DOHH2 (cell line): ENCODE measurements at regions not wholly inside any gene's neighbourhood (a gene's known extent, or its start where the extent isn't known, plus 50 kb on each side); places are given as distances from the start of the nearest gene placed in this dataset.

Experiments used
- EZH2phosphoT487 ChIP-seq: fragments of 200-600 bp; sonication (generic); IDR thresholded peaks from 2 replicates; pipeline ENCODE4 v1.6.1; 2017; ENCODE audit warnings: borderline replicate concordance, mild to moderate bottlenecking, antibody characterized with exemption, low read length, moderate library complexity, mixed read lengths
- TF ChIP-seq, protein P1 (sequence below): fragments of 200-600 bp; sonication (generic); IDR thresholded peaks from one replicate; pipeline ENCODE4 v1.5.1; 2014; ENCODE audit warnings: antibody characterized with exemption, mild to moderate bottlenecking, low read depth, low read length; ENCODE audit not compliant: poor library complexity, severe bottlenecking

DNA sequence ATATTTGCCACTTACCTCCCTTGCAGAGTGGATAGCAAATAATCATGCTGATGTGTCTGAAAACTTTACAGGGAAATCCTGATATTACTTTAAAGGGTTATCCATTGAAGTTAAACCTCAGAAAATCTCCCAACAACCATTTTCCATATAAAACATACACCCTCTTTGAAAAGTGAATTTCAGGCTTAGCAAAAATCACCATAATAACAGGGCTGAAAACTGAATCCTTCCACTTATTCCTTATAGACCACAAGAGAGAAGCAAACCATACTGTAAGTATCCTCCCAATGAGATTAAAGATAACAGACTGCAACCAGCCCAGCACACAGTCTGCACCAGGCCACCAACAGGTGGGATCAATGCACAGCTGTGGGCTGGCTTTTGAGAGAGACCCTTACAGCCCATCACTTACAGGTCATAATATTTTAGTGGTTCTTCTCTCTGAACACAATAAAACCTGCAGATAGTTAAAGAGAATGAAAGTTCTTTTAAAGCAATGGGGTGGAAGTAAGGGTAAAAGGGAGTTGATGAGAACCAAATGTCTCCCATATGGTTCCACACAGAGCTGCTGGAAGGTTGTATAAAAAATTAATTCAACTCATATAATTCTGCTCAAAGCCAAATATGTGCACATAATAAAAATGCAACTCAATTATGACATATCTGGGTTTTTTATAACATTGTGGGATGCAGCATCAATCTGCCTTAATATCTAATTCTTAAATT lies 376.2 kb upstream of the GRAMD2B start:
- TF ChIP-seq, protein P1, sequence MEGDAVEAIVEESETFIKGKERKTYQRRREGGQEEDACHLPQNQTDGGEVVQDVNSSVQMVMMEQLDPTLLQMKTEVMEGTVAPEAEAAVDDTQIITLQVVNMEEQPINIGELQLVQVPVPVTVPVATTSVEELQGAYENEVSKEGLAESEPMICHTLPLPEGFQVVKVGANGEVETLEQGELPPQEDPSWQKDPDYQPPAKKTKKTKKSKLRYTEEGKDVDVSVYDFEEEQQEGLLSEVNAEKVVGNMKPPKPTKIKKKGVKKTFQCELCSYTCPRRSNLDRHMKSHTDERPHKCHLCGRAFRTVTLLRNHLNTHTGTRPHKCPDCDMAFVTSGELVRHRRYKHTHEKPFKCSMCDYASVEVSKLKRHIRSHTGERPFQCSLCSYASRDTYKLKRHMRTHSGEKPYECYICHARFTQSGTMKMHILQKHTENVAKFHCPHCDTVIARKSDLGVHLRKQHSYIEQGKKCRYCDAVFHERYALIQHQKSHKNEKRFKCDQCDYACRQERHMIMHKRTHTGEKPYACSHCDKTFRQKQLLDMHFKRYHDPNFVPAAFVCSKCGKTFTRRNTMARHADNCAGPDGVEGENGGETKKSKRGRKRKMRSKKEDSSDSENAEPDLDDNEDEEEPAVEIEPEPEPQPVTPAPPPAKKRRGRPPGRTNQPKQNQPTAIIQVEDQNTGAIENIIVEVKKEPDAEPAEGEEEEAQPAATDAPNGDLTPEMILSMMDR = no peak
- TF ChIP-seq EZH2phosphoT487 = no peak
